SK-N-SH treated with all-trans-retinoic acid at 6 μM for 48 hours (cell line): ENCODE measurements at regions not wholly inside any gene's neighbourhood (a gene's known extent, or its start where the extent isn't known, plus 50 kb on each side); places are given as distances from the start of the nearest gene placed in this dataset.

ENCODE experiments used
- ATAC-seq: fragments of 200-7000 bp; cut with Tn5 transposase; 3 replicates; pipeline ENCODE4 v1.9.1; 2020; ENCODE audit warnings: mild to moderate bottlenecking, moderate library complexity
- ARNTL ChIP-seq: fragments of 450-650 bp; formaldehyde crosslinking; IDR thresholded peaks from 2 replicates; pipeline ENCODE4 v1.5.0; 2020; ENCODE audit warnings: low read depth, mild to moderate bottlenecking, moderate library complexity, borderline replicate concordance
- BACH2 ChIP-seq: fragments of 250-450 bp; sonication (Bioruptor Pico); IDR thresholded peaks from 2 replicates; pipeline ENCODE4 v1.9.0; 2021; ENCODE audit warnings: mild to moderate bottlenecking, borderline replicate concordance
- ESRRG ChIP-seq: fragments of 250-450 bp; sonication (Bioruptor Pico); IDR thresholded peaks from 2 replicates; pipeline ENCODE4 v1.6.1; 2021; ENCODE audit warnings: mild to moderate bottlenecking
- ISL1 ChIP-seq: fragments of 250-450 bp; sonication (Bioruptor Pico); IDR thresholded peaks from 2 replicates; pipeline ENCODE4 v2.1.2; 2022; ENCODE audit warnings: mild to moderate bottlenecking, moderate library complexity
- OSR1 ChIP-seq: fragments of 250-450 bp; sonication (Bioruptor Pico); IDR thresholded peaks from 2 replicates; pipeline ENCODE4 v1.8.0; 2022; ENCODE audit warnings: moderate library complexity, mild to moderate bottlenecking, inconsistent platforms
- PPARA ChIP-seq: fragments of 250-450 bp; sonication (Bioruptor Pico); IDR thresholded peaks from 2 replicates; pipeline ENCODE4 v1.5.0; 2020; ENCODE audit warnings: mild to moderate bottlenecking, borderline replicate concordance
- RARB ChIP-seq: fragments of 250-450 bp; sonication (Bioruptor Pico); IDR thresholded peaks from 2 replicates; pipeline ENCODE4 v1.8.0; 2021; ENCODE audit warnings: mild to moderate bottlenecking, moderate library complexity
- SNAI2 ChIP-seq: fragments of 250-450 bp; sonication (Bioruptor Pico); IDR thresholded peaks from 2 replicates; pipeline ENCODE4 v1.5.0; 2020; ENCODE audit warnings: mild to moderate bottlenecking, moderate library complexity
- TCF4 ChIP-seq: fragments of 250-450 bp; sonication (Bioruptor Pico); IDR thresholded peaks from 2 replicates; pipeline ENCODE4 v1.8.0; 2021; ENCODE audit warnings: mild to moderate bottlenecking, moderate library complexity, borderline replicate concordance
- TOX ChIP-seq: fragments of 250-450 bp; sonication (Bioruptor Pico); IDR thresholded peaks from 2 replicates; pipeline ENCODE4 v1.8.0; 2021; ENCODE audit warnings: mild to moderate bottlenecking, moderate library complexity, borderline replicate concordance
- ZC3H10 ChIP-seq: fragments of 250-450 bp; sonication (Bioruptor Pico); IDR thresholded peaks from 2 replicates; pipeline ENCODE4 v1.5.1; 2021; ENCODE audit warnings: mild to moderate bottlenecking, moderate library complexity
- ZFP3 ChIP-seq: fragments of 250-450 bp; sonication (Bioruptor Pico); IDR thresholded peaks from 2 replicates; pipeline ENCODE4 v1.5.0; 2020; ENCODE audit warnings: mild to moderate bottlenecking, moderate library complexity
- ZFP30 ChIP-seq: fragments of 450-650 bp; formaldehyde crosslinking; IDR thresholded peaks from 2 replicates; pipeline ENCODE4 v1.5.0; 2022; ENCODE audit warnings: mild to moderate bottlenecking, moderate library complexity
- ZNF565 ChIP-seq: fragments of 450-650 bp; formaldehyde crosslinking; conservative IDR thresholded peaks from 2 replicates; pipeline ENCODE4 v1.5.0; 2020; ENCODE audit warnings: low read depth, mild to moderate bottlenecking, moderate library complexity
- ZNF70 ChIP-seq: fragments of 450-650 bp; formaldehyde crosslinking; IDR thresholded peaks from 2 replicates; pipeline ENCODE4 v1.5.0; 2020; ENCODE audit warnings: mild to moderate bottlenecking, moderate library complexity
- ZNF8 ChIP-seq: fragments of 450-650 bp; formaldehyde crosslinking; IDR thresholded peaks from 2 replicates; pipeline ENCODE4 v1.5.0; 2020; ENCODE audit warnings: mild to moderate bottlenecking, moderate library complexity
- TF ChIP-seq, protein P1 (sequence below): fragments of 250-450 bp; sonication (Bioruptor Pico); IDR thresholded peaks from 2 replicates; pipeline ENCODE4 v1.5.1; 2021; ENCODE audit warnings: mild to moderate bottlenecking, moderate library complexity
- TF ChIP-seq, protein P2 (sequence below): fragments of 250-450 bp; sonication (Bioruptor Pico); IDR thresholded peaks from 2 replicates; pipeline ENCODE4 v1.8.0; 2020; ENCODE audit warnings: mild to moderate bottlenecking, moderate library complexity, borderline replicate concordance
- TF ChIP-seq, protein P3 (sequence below): fragments of 250-450 bp; sonication (Bioruptor Pico); IDR thresholded peaks from 2 replicates; pipeline ENCODE4 v1.5.1; 2020; ENCODE audit warnings: low read depth, mild to moderate bottlenecking, moderate library complexity
- TF ChIP-seq, protein P4 (sequence below): fragments of 250-450 bp; sonication (Bioruptor Pico); IDR thresholded peaks from 2 replicates; pipeline ENCODE4 v1.8.0; 2021; ENCODE audit warnings: low read depth, mild to moderate bottlenecking, moderate library complexity, borderline replicate concordance
- TF ChIP-seq, protein P5 (sequence below): fragments of 250-450 bp; sonication (Bioruptor Pico); IDR thresholded peaks from 2 replicates; pipeline ENCODE4 v1.5.0; 2020; ENCODE audit warnings: mild to moderate bottlenecking, moderate library complexity

DNA sequence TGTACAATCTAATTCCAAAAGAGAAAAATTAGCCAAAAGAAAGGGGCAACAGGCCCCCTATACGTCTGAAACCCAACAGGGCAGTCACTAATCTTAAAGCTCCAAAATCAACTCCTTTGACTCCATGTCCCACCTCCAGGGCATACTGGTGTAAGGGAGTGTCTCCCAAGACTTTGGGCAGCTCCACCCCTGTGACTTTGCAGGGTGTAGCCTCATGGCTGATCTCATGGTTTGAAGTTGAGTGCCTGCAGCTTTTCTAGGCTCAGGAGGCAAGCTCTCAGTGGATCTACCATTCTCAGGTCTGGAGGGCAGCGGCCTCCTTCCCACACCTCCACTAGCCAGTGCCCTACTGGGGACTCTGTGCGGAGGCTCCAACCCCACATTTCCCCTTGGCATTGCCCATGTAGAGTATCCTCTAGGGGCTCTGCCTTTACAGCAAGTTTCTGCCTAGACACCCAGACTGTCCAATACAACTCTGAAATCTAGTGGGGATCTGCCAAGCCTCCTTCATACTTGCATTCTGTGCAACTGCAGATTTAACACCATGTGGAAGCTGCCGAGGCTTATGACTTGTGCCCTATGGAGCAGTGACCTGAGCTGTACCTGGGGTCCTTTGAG is 94.5 kb downstream of the TRIM29 start:
- ATAC-seq = no peak
- TF ChIP-seq SNAI2 (CRISPR knock-in tag) (no peak), ARNTL (CRISPR knock-in tag) (no peak), TCF4 (CRISPR knock-in tag) (no peak), OSR1 (CRISPR knock-in tag) (no peak), TOX (no peak), PPARA (CRISPR knock-in tag) (no peak), ESRRG (no peak), ZC3H10 (no peak), RARB (CRISPR knock-in tag) (no peak), ZFP30 (no peak), ZFP3 (CRISPR knock-in tag) (no peak), ISL1 (no peak), ZNF8 (CRISPR knock-in tag) (no peak), ZNF565 (no peak)
- TF ChIP-seq, protein P1, sequence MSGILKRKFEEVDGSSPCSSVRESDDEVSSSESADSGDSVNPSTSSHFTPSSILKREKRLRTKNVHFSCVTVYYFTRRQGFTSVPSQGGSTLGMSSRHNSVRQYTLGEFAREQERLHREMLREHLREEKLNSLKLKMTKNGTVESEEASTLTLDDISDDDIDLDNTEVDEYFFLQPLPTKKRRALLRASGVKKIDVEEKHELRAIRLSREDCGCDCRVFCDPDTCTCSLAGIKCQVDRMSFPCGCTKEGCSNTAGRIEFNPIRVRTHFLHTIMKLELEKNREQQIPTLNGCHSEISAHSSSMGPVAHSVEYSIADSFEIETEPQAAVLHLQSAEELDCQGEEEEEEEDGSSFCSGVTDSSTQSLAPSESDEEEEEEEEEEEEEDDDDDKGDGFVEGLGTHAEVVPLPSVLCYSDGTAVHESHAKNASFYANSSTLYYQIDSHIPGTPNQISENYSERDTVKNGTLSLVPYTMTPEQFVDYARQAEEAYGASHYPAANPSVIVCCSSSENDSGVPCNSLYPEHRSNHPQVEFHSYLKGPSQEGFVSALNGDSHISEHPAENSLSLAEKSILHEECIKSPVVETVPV (CRISPR knock-in tag) = no peak
- TF ChIP-seq, protein P2, sequence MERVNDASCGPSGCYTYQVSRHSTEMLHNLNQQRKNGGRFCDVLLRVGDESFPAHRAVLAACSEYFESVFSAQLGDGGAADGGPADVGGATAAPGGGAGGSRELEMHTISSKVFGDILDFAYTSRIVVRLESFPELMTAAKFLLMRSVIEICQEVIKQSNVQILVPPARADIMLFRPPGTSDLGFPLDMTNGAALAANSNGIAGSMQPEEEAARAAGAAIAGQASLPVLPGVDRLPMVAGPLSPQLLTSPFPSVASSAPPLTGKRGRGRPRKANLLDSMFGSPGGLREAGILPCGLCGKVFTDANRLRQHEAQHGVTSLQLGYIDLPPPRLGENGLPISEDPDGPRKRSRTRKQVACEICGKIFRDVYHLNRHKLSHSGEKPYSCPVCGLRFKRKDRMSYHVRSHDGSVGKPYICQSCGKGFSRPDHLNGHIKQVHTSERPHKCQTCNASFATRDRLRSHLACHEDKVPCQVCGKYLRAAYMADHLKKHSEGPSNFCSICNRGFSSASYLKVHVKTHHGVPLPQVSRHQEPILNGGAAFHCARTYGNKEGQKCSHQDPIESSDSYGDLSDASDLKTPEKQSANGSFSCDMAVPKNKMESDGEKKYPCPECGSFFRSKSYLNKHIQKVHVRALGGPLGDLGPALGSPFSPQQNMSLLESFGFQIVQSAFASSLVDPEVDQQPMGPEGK (CRISPR knock-in tag) = no peak
- TF ChIP-seq, protein P3, sequence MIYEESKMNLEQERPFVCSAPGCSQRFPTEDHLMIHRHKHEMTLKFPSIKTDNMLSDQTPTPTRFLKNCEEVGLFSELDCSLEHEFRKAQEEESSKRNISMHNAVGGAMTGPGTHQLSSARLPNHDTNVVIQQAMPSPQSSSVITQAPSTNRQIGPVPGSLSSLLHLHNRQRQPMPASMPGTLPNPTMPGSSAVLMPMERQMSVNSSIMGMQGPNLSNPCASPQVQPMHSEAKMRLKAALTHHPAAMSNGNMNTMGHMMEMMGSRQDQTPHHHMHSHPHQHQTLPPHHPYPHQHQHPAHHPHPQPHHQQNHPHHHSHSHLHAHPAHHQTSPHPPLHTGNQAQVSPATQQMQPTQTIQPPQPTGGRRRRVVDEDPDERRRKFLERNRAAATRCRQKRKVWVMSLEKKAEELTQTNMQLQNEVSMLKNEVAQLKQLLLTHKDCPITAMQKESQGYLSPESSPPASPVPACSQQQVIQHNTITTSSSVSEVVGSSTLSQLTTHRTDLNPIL (CRISPR knock-in tag) = no peak
- TF ChIP-seq, protein P4, sequence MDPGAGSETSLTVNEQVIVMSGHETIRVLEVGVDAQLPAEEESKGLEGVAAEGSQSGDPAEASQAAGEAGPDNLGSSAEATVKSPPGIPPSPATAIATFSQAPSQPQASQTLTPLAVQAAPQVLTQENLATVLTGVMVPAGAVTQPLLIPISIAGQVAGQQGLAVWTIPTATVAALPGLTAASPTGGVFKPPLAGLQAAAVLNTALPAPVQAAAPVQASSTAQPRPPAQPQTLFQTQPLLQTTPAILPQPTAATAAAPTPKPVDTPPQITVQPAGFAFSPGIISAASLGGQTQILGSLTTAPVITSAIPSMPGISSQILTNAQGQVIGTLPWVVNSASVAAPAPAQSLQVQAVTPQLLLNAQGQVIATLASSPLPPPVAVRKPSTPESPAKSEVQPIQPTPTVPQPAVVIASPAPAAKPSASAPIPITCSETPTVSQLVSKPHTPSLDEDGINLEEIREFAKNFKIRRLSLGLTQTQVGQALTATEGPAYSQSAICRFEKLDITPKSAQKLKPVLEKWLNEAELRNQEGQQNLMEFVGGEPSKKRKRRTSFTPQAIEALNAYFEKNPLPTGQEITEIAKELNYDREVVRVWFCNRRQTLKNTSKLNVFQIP (CRISPR knock-in tag) = no peak
- TF ChIP-seq, protein P5, sequence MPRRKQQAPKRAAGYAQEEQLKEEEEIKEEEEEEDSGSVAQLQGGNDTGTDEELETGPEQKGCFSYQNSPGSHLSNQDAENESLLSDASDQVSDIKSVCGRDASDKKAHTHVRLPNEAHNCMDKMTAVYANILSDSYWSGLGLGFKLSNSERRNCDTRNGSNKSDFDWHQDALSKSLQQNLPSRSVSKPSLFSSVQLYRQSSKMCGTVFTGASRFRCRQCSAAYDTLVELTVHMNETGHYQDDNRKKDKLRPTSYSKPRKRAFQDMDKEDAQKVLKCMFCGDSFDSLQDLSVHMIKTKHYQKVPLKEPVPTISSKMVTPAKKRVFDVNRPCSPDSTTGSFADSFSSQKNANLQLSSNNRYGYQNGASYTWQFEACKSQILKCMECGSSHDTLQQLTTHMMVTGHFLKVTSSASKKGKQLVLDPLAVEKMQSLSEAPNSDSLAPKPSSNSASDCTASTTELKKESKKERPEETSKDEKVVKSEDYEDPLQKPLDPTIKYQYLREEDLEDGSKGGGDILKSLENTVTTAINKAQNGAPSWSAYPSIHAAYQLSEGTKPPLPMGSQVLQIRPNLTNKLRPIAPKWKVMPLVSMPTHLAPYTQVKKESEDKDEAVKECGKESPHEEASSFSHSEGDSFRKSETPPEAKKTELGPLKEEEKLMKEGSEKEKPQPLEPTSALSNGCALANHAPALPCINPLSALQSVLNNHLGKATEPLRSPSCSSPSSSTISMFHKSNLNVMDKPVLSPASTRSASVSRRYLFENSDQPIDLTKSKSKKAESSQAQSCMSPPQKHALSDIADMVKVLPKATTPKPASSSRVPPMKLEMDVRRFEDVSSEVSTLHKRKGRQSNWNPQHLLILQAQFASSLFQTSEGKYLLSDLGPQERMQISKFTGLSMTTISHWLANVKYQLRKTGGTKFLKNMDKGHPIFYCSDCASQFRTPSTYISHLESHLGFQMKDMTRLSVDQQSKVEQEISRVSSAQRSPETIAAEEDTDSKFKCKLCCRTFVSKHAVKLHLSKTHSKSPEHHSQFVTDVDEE (CRISPR knock-in tag) = no peak

DNA sequence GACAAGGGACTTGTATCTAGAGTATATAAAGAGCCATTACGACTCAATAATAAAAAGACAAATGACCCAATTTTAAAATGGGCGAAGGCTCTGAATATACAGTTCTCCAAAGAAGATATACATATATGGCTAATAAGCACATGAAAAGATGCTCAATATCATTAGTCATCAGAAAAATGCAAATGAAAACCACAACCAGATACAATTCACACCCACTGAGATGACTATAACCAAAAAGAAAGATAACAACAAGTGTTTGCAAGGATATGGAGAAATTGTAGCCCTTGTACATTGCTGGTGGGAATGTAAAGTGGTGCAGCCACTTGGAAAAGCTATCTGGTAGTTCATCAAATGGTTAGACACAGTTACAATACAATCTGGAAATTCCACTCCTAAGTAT is 96.3 kb downstream of the TRIM29 start:
- TF ChIP-seq PPARA (CRISPR knock-in tag) (no peak), SNAI2 (CRISPR knock-in tag) (no peak)
- no peak for ATAC-seq

DNA sequence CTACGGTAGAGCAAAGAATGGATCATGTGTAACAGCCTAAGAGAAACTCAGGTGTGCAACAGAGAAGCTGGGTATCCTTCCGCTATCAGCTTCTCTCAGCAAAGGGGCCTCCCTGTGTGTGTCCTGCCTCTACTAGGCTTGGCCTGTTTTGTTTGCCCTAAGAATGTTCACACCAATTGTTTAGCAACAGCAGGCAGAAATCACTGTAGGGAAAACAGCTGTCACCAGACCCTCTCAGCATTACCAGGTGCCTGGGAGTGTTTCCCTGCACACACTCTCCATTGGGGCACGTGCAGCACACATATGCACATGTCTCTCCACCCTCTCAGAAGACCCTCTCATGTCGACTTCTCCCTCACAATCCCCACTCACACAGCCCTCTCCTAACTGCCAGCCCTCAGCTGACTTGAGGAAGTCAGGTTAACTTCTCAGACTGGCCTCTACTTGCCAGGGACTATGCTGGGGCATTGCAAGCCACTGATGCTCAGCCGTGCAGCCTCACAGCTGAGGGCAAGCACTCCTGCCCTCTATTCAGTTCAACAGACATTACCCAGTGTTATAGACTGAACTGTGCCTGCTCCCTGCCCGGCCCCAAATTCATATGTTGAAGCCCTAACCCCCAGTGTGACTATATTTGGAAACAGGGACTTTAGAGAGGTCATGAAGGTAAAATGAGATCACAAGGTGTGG is 97.6 kb downstream of the TRIM29 start:
- TF ChIP-seq, protein P1 (CRISPR knock-in tag) = no peak
- TF ChIP-seq TOX = no peak
- TF ChIP-seq ZNF70 (CRISPR knock-in tag) = no peak
- TF ChIP-seq ESRRG = no peak
- TF ChIP-seq ISL1 = no peak
- TF ChIP-seq ZC3H10 = no peak
- TF ChIP-seq BACH2 (CRISPR knock-in tag) = no peak
- TF ChIP-seq ZNF565 = no peak
- no peak for TF ChIP-seq RARB (CRISPR knock-in tag)
- ATAC-seq = no peak
